ENCODE measurements at regions not wholly inside any gene's neighbourhood (a gene's known extent, or its start where the extent isn't known, plus 50 kb on each side); places are given as distances from the start of the nearest gene placed in this dataset.
"Not testable (repeated sequence)": the region's sequence is repeated elsewhere in the genome, so short reads cannot be mapped to it uniquely, and the experiment has no call there.

GRCh38 chr4:13678186-13678924 is 50.8 kb upstream of the BOD1L1 start:
- DNase-seq (ENCODE audit: low read depth): no peak

GRCh38 chr4:13681570-13681969 is 54.0 kb upstream of the BOD1L1 start:
- DNase-seq (ENCODE audit: low read depth): no peak

GRCh38 chr4:13694256-13694655 is 66.7 kb upstream of the BOD1L1 start:
- no peak for DNase-seq (ENCODE audit: low read depth)

- no peak for DNase-seq (ENCODE audit: low read depth)
Observed at GRCh38 chr4:13698296-13698695, 70.8 kb upstream of the BOD1L1 start.

GRCh38 chr4:13700021-13700857 is 72.7 kb upstream of the BOD1L1 start:
- peak; percentile 80 for DNase-seq (ENCODE audit: low read depth)

GRCh38 chr4:13700858-13701140 is 73.3 kb upstream of the BOD1L1 start:
- DNase-seq (ENCODE audit: low read depth): not testable (repeated sequence)

- peak; percentile 70 for DNase-seq (ENCODE audit: low read depth)
Observed at GRCh38 chr4:13701937-13702446, 74.5 kb upstream of the BOD1L1 start.

GRCh38 chr4:13703096-13703495 is 75.6 kb upstream of the BOD1L1 start:
- no peak for DNase-seq (ENCODE audit: low read depth)

GRCh38 chr4:13704035-13704434 is 76.5 kb upstream of the BOD1L1 start:
- no peak for DNase-seq (ENCODE audit: low read depth)

GRCh38 chr4:13704761-13705160 is 77.2 kb upstream of the BOD1L1 start:
- no peak for DNase-seq (ENCODE audit: low read depth)

GRCh38 chr4:13705521-13706041 is 78.1 kb upstream of the BOD1L1 start:
- DNase-seq (ENCODE audit: low read depth): peak; percentile 12

GRCh38 chr4:13706120-13706519 is 78.6 kb upstream of the BOD1L1 start:
- no peak for DNase-seq (ENCODE audit: low read depth)

GRCh38 chr4:13706716-13707115 is 79.2 kb upstream of the BOD1L1 start:
- no peak for DNase-seq (ENCODE audit: low read depth)

GRCh38 chr4:13710246-13710885 is 82.8 kb upstream of the BOD1L1 start:
- DNase-seq (ENCODE audit: low read depth): no peak

GRCh38 chr4:13711233-13711785 is 83.8 kb upstream of the BOD1L1 start:
- DNase-seq (ENCODE audit: low read depth): no peak

- DNase-seq (ENCODE audit: low read depth): no peak
Observed at GRCh38 chr4:13721894-13722293, 94.4 kb upstream of the BOD1L1 start.

GRCh38 chr4:13722649-13723048 is 95.1 kb upstream of the BOD1L1 start:
- DNase-seq (ENCODE audit: low read depth): no peak

GRCh38 chr4:13728761-13729160 is 101.2 kb upstream of the BOD1L1 start:
- no peak for DNase-seq (ENCODE audit: low read depth)

- DNase-seq (ENCODE audit: low read depth): no peak
Observed at GRCh38 chr4:13731019-13731418, 103.5 kb upstream of the BOD1L1 start.

GRCh38 chr4:13733817-13734216 is 106.3 kb upstream of the BOD1L1 start:
- DNase-seq (ENCODE audit: low read depth): no peak

GRCh38 chr4:13750594-13750993 is 123.1 kb upstream of the BOD1L1 start:
- no peak for DNase-seq (ENCODE audit: low read depth)

GRCh38 chr4:13761581-13761980 is 134.1 kb upstream of the BOD1L1 start:
- not testable (repeated sequence) for DNase-seq (ENCODE audit: low read depth)
